Naive thymus-derived CD8-positive, alpha-beta T cell (primary cell): ENCODE measurements at regions not wholly inside any gene's neighbourhood (a gene's known extent, or its start where the extent isn't known, plus 50 kb on each side); places are given as distances from the start of the nearest gene placed in this dataset.
"Not testable (repeated sequence)": the region's sequence is repeated elsewhere in the genome, so short reads cannot be mapped to it uniquely, and the experiment has no call there.

Experiments
- ATAC-seq, 2 donors: fragments of 150-1000 bp; cut with Tn5 transposase in 1 of 2; sonication (Bioruptor Pico), chemical (Tn5 transposase) in 1 of 2; 1 replicate in 1 of 2; 2 replicates in 1 of 2; pipeline ENCODE4 v1.10.0; 2021; ENCODE audit warnings: mild to moderate bottlenecking in 2 of 2, moderate library complexity in 2 of 2
- POLR2A ChIA-PET: fragments of 350-600 bp; sonication (Branson Sonifier 250); formaldehyde crosslinking; loops from one replicate; lab custom pipeline; 2021; ENCODE audit warnings: antibody characterized with exemption; lab: Charles Lee
- DNase-seq, 10 donors: peaks; one replicate each; pipeline versions ENCODE4 v3.0.0 to v3.0.0-alpha.2; 2020 to 2022
- H3K27ac Mint-ChIP-seq, 10 donors: one replicate each; pipeline ENCODE4 v1.8.0; 2020 to 2022; ENCODE audit warnings: mild to moderate bottlenecking in 10 of 10, mixed read lengths in 10 of 10, moderate library complexity in 4 of 10, inconsistent platforms in 1 of 10
- H3K27me3 Mint-ChIP-seq, 5 donors: one replicate each; pipeline ENCODE4 v1.8.0; 2021 to 2022; ENCODE audit warnings: mixed read lengths in 5 of 5
- H3K36me3 Mint-ChIP-seq, 3 donors: one replicate each; pipeline ENCODE4 v1.8.0; 2020 to 2022; ENCODE audit warnings: mixed read lengths in 3 of 3, mild to moderate bottlenecking in 2 of 3, inconsistent platforms in 1 of 3
- H3K4me1 Mint-ChIP-seq, 4 donors: one replicate each; pipeline ENCODE4 v1.8.0; 2021 to 2022; ENCODE audit warnings: mixed read lengths in 4 of 4
- H3K4me3 Mint-ChIP-seq, 10 donors: one replicate each; pipeline ENCODE4 v1.8.0; 2020 to 2022; ENCODE audit warnings: mild to moderate bottlenecking in 10 of 10, mixed read lengths in 10 of 10, moderate library complexity in 6 of 10, inconsistent platforms in 1 of 10
- H3K9me3 Mint-ChIP-seq, 9 donors: one replicate each; pipeline ENCODE4 v1.8.0; 2020 to 2022; ENCODE audit warnings: mixed read lengths in 9 of 9, mild to moderate bottlenecking in 3 of 9, inconsistent platforms in 1 of 9, moderate library complexity in 1 of 9

DNA sequence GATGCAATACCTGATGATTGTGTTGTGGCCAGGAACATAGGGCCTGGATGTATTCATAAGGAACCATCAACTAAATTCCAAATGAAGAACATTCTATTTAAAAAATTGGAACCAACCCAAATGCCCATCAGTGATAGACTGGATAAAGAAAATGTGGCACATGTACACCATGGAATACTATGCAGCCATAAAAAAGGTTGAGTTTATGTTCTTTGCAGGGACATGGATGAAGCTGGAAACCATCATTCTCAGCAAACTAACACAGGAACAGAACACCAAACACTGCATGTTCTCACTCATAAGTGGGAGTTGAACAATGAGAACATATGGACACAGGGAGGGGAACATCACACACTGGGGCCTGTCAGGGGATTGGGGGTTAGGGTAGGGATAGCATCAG lies 150.6 kb downstream of the DUSP10 start:
- POLR2A ChIA-PET, ATAC-seq, H3K36me3 Mint-ChIP-seq, H3K27ac Mint-ChIP-seq, DNase-seq, H3K4me3 Mint-ChIP-seq, H3K4me1 Mint-ChIP-seq, H3K27me3 Mint-ChIP-seq: not testable (repeated sequence)
- peaks cover 0 to 10% (median 2%) of the 10 kb centered on the region in 9 donors for H3K9me3 Mint-ChIP-seq

GRCh38 chr1:221594576-221594975 lies 147.3 kb downstream of the DUSP10 start:
- Mint-ChIP-seq H3K36me3 (no peaks in the 10 kb centered on the region), H3K27ac (no peak overlapping the region), H3K4me1 (no peaks in the 10 kb centered on the region), H3K4me3 (no peak overlapping the region), H3K9me3 (no peaks in the 10 kb centered on the region), H3K27me3 (peaks cover 0 to 3% (median 0%) of the 10 kb centered on the region in 5 donors)
- no peak for DNase-seq
- ATAC-seq, result no peak
- POLR2A ChIA-PET, result no interaction called here

GRCh38 chr1:221598122-221598521 lies 143.8 kb downstream of the DUSP10 start:
- Mint-ChIP-seq H3K4me3 (no peak overlapping the region), H3K27ac (no peak overlapping the region), H3K9me3 (no peaks in the 10 kb centered on the region), H3K4me1 (no peaks in the 10 kb centered on the region), H3K36me3 (no peaks in the 10 kb centered on the region), H3K27me3 (peaks cover 0 to 3% (median 0%) of the 10 kb centered on the region in 5 donors)
- DNase-seq (no peak), ATAC-seq (no peak)
- POLR2A ChIA-PET, result no interaction called here

DNA sequence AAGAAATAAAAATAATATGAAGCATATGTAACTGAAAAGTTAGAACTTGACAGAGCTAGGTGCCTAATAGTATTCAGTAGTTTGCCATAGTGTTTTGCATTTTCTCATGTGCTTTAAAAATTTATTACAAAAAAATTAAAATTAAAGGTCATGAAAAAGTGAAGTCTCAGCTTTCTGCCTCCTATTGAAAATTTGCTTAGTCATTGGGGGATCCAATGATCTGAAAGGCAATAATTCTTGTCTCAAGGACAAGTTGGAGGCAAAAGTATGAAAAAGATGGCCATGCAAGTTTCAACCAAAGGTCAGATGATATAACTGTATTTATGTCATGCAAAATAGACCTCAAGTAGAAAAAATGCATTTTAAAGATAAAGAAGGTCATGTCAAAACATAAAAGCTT lies 140.7 kb downstream of the DUSP10 start:
- DNase-seq, result no peak
- POLR2A ChIA-PET, result no interaction called here
- no peaks in the 10 kb centered on the region for H3K4me1 Mint-ChIP-seq
- H3K27me3 Mint-ChIP-seq, result peaks cover 0 to 3% (median 0%) of the 10 kb centered on the region in 5 donors
- H3K27ac Mint-ChIP-seq, result no peak overlapping the region
- H3K4me3 Mint-ChIP-seq, result no peak overlapping the region
- ATAC-seq, result no peak
- H3K36me3 Mint-ChIP-seq, result no peaks in the 10 kb centered on the region
- peaks cover 0 to 2% (median 0%) of the 10 kb centered on the region in 9 donors for H3K9me3 Mint-ChIP-seq

DNA sequence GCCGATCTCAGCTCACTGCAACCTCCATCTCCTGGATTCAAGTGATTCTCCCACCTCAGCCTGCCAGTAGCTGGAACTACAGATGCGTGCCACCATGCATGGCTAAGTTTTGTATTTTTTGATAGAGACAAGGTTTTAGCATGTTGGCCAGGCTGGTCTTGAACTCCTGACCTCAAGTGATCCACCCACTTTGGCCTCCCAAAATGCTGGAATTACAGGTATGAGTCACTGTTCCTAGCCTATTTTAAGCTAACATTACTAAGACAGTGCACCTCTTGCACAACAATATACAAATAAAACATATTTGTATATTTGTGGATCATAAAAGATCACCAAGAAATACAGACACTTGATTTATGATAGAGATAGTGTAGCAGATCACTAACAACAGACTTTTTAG lies 139.1 kb downstream of the DUSP10 start:
- Mint-ChIP-seq H3K36me3 (no peaks in the 10 kb centered on the region), H3K9me3 (peaks cover 0 to 2% (median 0%) of the 10 kb centered on the region in 9 donors), H3K27me3 (peaks cover 0 to 3% (median 0%) of the 10 kb centered on the region in 5 donors), H3K4me1 (no peaks in the 10 kb centered on the region), H3K27ac (no peak overlapping the region), H3K4me3 (no peak overlapping the region)
- DNase-seq (no peak), ATAC-seq (no peak)
- POLR2A ChIA-PET, result no interaction called here

DNA sequence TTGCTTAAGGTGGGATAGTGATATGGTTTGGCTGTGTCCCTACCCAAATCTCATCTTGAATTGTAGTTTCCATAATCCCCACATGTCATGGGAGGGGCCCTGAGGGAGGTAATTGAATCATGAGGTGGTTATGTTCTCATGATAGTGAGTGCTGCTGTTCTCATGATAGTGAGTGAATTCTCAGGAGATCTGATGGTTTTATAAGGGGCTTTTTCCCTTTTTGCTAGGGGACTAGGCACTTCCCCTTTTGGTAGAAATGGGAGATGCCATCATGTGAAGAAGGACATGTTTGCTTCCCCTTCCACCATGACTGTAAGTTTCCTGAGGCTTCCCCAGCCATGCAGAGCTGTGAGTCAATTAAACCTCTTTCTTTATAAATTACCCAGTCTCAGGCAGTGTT lies 137.5 kb downstream of the DUSP10 start:
- H3K27ac Mint-ChIP-seq, H3K4me3 Mint-ChIP-seq, H3K4me1 Mint-ChIP-seq, ATAC-seq, POLR2A ChIA-PET, H3K36me3 Mint-ChIP-seq, H3K9me3 Mint-ChIP-seq, H3K27me3 Mint-ChIP-seq, DNase-seq: not testable (repeated sequence)

GRCh38 chr1:221604948-221605347 lies 136.9 kb downstream of the DUSP10 start:
- POLR2A ChIA-PET, result no interaction called here
- Mint-ChIP-seq H3K9me3 (peaks cover 0 to 2% (median 0%) of the 10 kb centered on the region in 9 donors), H3K36me3 (no peaks in the 10 kb centered on the region), H3K27ac (no peak overlapping the region), H3K4me3 (no peak overlapping the region), H3K27me3 (no peaks in the 10 kb centered on the region), H3K4me1 (no peaks in the 10 kb centered on the region)
- DNase-seq, result no peak
- no peak for ATAC-seq

GRCh38 chr1:221605569-221605968 lies 136.3 kb downstream of the DUSP10 start:
- ATAC-seq (no peak), DNase-seq (no peak)
- POLR2A ChIA-PET, result no interaction called here
- Mint-ChIP-seq H3K27ac (no peak overlapping the region), H3K9me3 (peaks cover 0 to 2% (median 0%) of the 10 kb centered on the region in 9 donors), H3K4me1 (no peaks in the 10 kb centered on the region), H3K4me3 (no peak overlapping the region), H3K36me3 (no peaks in the 10 kb centered on the region), H3K27me3 (no peaks in the 10 kb centered on the region)

DNA sequence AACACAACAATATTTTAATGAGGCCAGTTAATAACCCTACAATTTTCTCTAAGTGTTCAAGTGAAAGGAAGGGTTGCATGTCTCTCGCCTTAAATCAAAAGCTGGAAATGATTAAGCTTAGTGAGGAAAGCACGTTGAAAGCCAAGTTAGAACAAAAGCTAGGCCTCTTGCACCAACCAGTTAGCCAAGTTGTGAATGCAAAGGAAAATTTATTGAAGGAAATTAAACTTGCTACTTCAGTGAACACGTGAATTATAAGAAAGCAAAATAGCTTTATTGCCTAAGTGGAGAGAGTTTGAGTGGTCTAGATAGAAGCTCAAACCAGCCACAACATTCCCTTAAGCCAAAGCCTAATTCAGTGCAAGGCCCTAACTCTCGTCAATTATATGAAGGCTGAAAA lies 135.6 kb downstream of the DUSP10 start:
- Mint-ChIP-seq H3K36me3 (no peaks in the 10 kb centered on the region), H3K4me1 (no peaks in the 10 kb centered on the region), H3K27ac (peak overlapping the region in 1 of 10 donors; percentile 23), H3K4me3 (no peak overlapping the region), H3K9me3 (peaks cover 0 to 2% (median 0%) of the 10 kb centered on the region in 9 donors), H3K27me3 (no peaks in the 10 kb centered on the region)
- DNase-seq (no peak), ATAC-seq (no peak)
- POLR2A ChIA-PET, result no interaction called here

DNA sequence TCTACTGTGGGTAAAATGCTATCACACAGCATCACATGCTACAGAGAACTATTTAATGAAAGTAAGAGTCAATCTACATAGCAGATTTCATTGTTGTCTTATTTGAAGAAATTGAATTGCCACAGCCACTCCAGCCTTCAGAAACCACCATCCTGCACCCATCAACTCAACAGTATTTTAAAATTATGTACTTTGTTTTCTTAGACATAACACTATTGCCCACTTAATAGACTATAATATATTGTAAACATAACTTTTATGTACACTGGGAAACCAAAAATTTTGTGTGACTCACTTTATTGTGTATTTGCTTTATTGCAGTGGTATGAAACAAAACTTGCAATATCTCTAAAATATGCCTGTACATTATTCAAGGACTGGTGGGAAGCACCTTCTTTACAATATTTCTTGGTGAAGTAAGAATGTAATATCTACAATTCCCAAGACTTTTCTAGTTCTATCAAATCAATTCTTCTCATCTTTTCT lies 133.0 kb downstream of the DUSP10 start:
- no peaks in the 10 kb centered on the region for H3K36me3 Mint-ChIP-seq
- H3K9me3 Mint-ChIP-seq, result peaks cover 0 to 2% (median 0%) of the 10 kb centered on the region in 9 donors
- no peak overlapping the region for H3K4me3 Mint-ChIP-seq
- no peak for DNase-seq
- POLR2A ChIA-PET, result no interaction called here
- H3K4me1 Mint-ChIP-seq, result no peaks in the 10 kb centered on the region
- H3K27me3 Mint-ChIP-seq, result no peaks in the 10 kb centered on the region
- H3K27ac Mint-ChIP-seq, result no peak overlapping the region
- ATAC-seq, result no peak

DNA sequence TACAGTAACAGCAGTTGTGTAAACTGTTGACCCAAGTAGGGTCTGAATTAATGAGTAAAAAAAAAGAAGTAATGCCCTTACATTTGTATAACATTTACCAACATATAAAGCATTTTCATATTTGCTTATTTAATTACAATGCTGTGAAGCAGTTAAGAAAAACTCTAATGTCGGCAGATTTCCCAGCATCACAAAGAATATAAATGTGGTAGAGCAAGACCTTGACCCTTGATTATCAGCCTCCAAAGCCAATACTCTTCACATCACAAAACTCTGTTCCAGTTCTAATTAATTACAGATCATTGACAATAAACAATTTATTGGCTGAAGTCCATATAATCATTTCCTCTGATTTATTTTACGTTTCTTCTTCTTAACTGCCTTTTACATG lies 130.2 kb downstream of the DUSP10 start:
- Mint-ChIP-seq H3K4me3 (no peak overlapping the region), H3K27me3 (no peaks in the 10 kb centered on the region), H3K36me3 (no peaks in the 10 kb centered on the region), H3K27ac (no peak overlapping the region), H3K4me1 (no peaks in the 10 kb centered on the region), H3K9me3 (no peaks in the 10 kb centered on the region)
- ATAC-seq (no peak), DNase-seq (no peak)
- POLR2A ChIA-PET, result no interaction called here

DNA sequence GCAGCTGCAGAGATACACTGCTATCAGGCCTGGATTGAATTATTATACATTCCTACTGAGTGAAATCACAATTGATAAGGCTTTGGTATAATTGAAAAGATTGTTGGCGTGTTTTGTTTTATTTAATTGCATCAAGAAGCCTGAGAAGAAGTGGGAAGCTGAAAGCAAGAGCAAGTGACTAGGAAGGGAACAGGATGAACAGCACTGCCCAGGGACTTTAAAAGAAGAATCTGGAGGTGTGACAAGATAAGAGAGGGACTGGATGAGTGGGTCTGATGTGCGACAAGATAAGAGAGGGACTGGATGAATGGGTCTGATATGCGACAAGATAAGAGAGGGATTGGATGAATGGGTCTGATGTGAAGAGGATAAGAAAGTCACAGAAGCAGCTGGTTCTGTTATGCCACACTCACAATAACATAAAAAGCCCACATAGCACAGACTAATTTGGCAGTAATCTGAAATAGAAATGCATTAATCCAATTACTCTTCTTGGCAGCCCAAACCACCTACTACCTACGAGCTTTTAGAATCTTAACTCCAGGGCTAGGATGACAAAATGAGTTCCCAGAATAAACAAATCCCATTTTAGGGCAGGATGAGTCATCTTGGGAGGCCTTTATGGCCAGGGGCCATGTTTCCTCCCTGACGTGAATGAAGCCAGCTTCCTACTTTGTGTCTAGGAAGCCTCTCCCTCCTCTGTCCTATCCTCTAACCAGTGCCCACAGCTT lies 129.7 kb downstream of the DUSP10 start:
- Mint-ChIP-seq H3K27me3 (no peaks in the 10 kb centered on the region), H3K4me1 (no peaks in the 10 kb centered on the region), H3K4me3 (no peak overlapping the region), H3K27ac (peak overlapping the region in 1 of 10 donors; percentile 6), H3K9me3 (no peaks in the 10 kb centered on the region), H3K36me3 (no peaks in the 10 kb centered on the region)
- ATAC-seq, result no peak
- no peak for DNase-seq
- POLR2A ChIA-PET, result no interaction called here

DNA sequence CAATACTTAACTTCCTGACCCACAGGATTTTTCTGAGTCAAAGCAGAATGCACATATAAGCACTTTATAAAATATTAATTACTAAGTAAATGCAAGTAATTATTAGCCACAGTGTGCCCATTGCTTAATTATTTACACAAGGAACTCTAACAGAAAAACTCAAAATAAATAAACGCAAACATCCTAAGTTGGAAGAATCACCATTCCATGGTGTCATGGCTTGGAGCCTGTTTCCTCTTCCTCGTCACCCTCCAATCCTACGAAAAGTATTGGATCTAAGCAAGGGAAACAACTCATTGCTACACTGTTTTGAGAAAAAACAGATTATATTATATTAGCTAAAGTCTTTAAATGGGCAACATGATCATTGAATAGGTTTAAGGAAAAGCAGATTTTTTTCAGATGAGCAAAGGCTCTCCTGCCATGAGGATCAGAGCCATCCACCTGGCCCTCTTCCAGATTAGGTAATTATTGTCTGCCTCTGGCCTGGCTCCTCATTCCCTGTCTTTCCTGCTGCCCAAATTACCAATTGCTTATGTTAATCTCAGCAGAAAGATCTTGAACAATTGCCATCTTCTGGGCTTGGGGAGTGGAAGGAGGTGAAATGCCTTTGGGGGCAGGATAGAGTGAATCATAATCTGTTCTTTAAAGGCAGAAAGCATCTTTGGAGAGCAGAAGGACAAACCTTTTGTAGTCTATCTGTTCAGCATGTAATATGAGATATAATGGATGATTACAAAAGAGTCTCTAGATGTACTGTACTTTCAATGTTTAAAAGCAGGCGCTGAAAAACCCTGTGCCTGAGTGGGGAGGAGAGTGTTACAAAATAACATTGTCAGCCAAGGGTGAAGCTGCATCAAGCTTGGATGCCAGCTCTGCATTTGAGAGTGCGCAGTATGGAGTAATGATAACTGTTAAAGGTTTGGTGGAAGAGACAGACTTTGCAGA lies 121.2 kb downstream of the DUSP10 start:
- Mint-ChIP-seq H3K27ac (no peak overlapping the region), H3K4me3 (no peak overlapping the region), H3K4me1 (no peaks in the 10 kb centered on the region), H3K36me3 (no peaks in the 10 kb centered on the region), H3K9me3 (peaks cover 0 to 2% (median 0%) of the 10 kb centered on the region in 9 donors), H3K27me3 (peaks cover 0 to 3% (median 0%) of the 10 kb centered on the region in 5 donors)
- DNase-seq (no peak), ATAC-seq (no peak)
- POLR2A ChIA-PET, result no interaction called here
